ENCODE measurements at regions not wholly inside any gene's neighbourhood (a gene's known extent, or its start where the extent isn't known, plus 50 kb on each side); places are given as distances from the start of the nearest gene placed in this dataset.

GRCh38 chr13:105625691-105626090 lies 909.8 kb downstream of the EFNB2 start:
- H3K27me3 ChIP-seq (ENCODE audit: insufficient read depth, low read depth, severe bottlenecking): no peaks in the 10 kb centered on the region
- no peak for TF ChIP-seq CTCF (IDR thresholded peaks at IDR 0.05; ENCODE audit: low read depth, low read length)
- no peaks in the 10 kb centered on the region for H3K36me3 ChIP-seq
- no peak for DNase-seq
- H3K27ac ChIP-seq: no peak overlapping the region
- no peak overlapping the region for H3K4me3 ChIP-seq (ENCODE audit: low read depth, low read length)
- H3K9me3 ChIP-seq (ENCODE audit: severe bottlenecking): no peaks in the 10 kb centered on the region

- TF ChIP-seq CTCF (IDR thresholded peaks at IDR 0.05; ENCODE audit: low read depth, low read length): no peak
- no peak overlapping the region for H3K4me3 ChIP-seq (ENCODE audit: low read depth, low read length)
- no peaks in the 10 kb centered on the region for H3K9me3 ChIP-seq (ENCODE audit: severe bottlenecking)
- DNase-seq: no peak
- no peak overlapping the region for H3K27ac ChIP-seq
- H3K36me3 ChIP-seq: no peaks in the 10 kb centered on the region
- no peaks in the 10 kb centered on the region for H3K27me3 ChIP-seq (ENCODE audit: insufficient read depth, low read depth, severe bottlenecking)
Measured at GRCh38 chr13:105616333-105617075, 919.0 kb downstream of the EFNB2 start.

GRCh38 chr13:105612541-105612940 lies 922.9 kb downstream of the EFNB2 start:
- Histone ChIP-seq H3K36me3 (no peaks in the 10 kb centered on the region), H3K4me3 (ENCODE audit: low read depth, low read length) (no peak overlapping the region), H3K27me3 (ENCODE audit: insufficient read depth, low read depth, severe bottlenecking) (no peaks in the 10 kb centered on the region), H3K27ac (no peak overlapping the region), H3K9me3 (ENCODE audit: severe bottlenecking) (no peaks in the 10 kb centered on the region)
- DNase-seq: no peak
- no peak for TF ChIP-seq CTCF (IDR thresholded peaks at IDR 0.05; ENCODE audit: low read depth, low read length)

- no peaks in the 10 kb centered on the region for H3K27me3 ChIP-seq (ENCODE audit: insufficient read depth, low read depth, severe bottlenecking)
- no peaks in the 10 kb centered on the region for H3K9me3 ChIP-seq (ENCODE audit: severe bottlenecking)
- H3K4me3 ChIP-seq (ENCODE audit: low read depth, low read length): no peak overlapping the region
- TF ChIP-seq CTCF (IDR thresholded peaks at IDR 0.05; ENCODE audit: low read depth, low read length): no peak
- H3K27ac ChIP-seq: no peak overlapping the region
- no peak for DNase-seq
- no peaks in the 10 kb centered on the region for H3K36me3 ChIP-seq
Measured at GRCh38 chr13:105611424-105611823, 924.0 kb downstream of the EFNB2 start.

GRCh38 chr13:105608104-105608503 lies 927.4 kb downstream of the EFNB2 start:
- no peak for TF ChIP-seq CTCF (IDR thresholded peaks at IDR 0.05; ENCODE audit: low read depth, low read length)
- Histone ChIP-seq H3K36me3 (no peaks in the 10 kb centered on the region), H3K4me3 (ENCODE audit: low read depth, low read length) (no peak overlapping the region), H3K27ac (no peak overlapping the region), H3K27me3 (ENCODE audit: insufficient read depth, low read depth, severe bottlenecking) (no peaks in the 10 kb centered on the region), H3K9me3 (ENCODE audit: severe bottlenecking) (no peaks in the 10 kb centered on the region)
- no peak for DNase-seq

GRCh38 chr13:105607426-105607825 lies 928.0 kb downstream of the EFNB2 start:
- DNase-seq: no peak
- TF ChIP-seq CTCF (IDR thresholded peaks at IDR 0.05; ENCODE audit: low read depth, low read length): no peak
- Histone ChIP-seq H3K4me3 (ENCODE audit: low read depth, low read length) (no peak overlapping the region), H3K36me3 (no peaks in the 10 kb centered on the region), H3K27ac (no peak overlapping the region), H3K9me3 (ENCODE audit: severe bottlenecking) (no peaks in the 10 kb centered on the region), H3K27me3 (ENCODE audit: insufficient read depth, low read depth, severe bottlenecking) (no peaks in the 10 kb centered on the region)
